Trophoblast cell (in vitro differentiated cells and primary cell): ENCODE measurements at regions not wholly inside any gene's neighbourhood (a gene's known extent, or its start where the extent isn't known, plus 50 kb on each side); places are given as distances from the start of the nearest gene placed in this dataset.

ENCODE experiments used
- DNase-seq, 2 donors: peaks; one replicate each; pipeline ENCODE4 v3.0.0-alpha.2; 2016
- H2AFZ ChIP-seq: 2 replicates; pipeline ENCODE4 v1.6.1; 2013; ENCODE audit warnings: low read length, moderate library complexity, mild to moderate bottlenecking; ENCODE audit not compliant: insufficient read depth, poor library complexity
- H2AK5ac ChIP-seq: 2 replicates; pipeline ENCODE4 v1.6.1; 2013; ENCODE audit warnings: mild to moderate bottlenecking, low read length
- H2BK120ac ChIP-seq: 2 replicates; pipeline ENCODE4 v1.6.1; 2013; ENCODE audit warnings: low read length, mild to moderate bottlenecking, moderate library complexity; ENCODE audit not compliant: insufficient read depth, poor library complexity
- H2BK12ac ChIP-seq: 2 replicates; pipeline ENCODE4 v1.6.1; 2013; ENCODE audit warnings: mild to moderate bottlenecking, low read length, moderate library complexity
- H2BK5ac ChIP-seq: 2 replicates; pipeline ENCODE4 v1.6.1; 2013; ENCODE audit warnings: low read length, low read depth, moderate library complexity, mild to moderate bottlenecking; ENCODE audit not compliant: poor library complexity
- H3K14ac ChIP-seq: 2 replicates; pipeline ENCODE4 v1.6.1; 2013; ENCODE audit warnings: mild to moderate bottlenecking, low read length
- H3K18ac ChIP-seq: 2 replicates; pipeline ENCODE4 v1.6.1; 2013; ENCODE audit warnings: mild to moderate bottlenecking, low read length
- H3K23ac ChIP-seq: 2 replicates; pipeline ENCODE4 v1.6.1; 2013; ENCODE audit warnings: low read length
- H3K27ac ChIP-seq: 2 replicates; pipeline ENCODE4 v1.5.1; 2013; ENCODE audit warnings: low read depth, mild to moderate bottlenecking, inconsistent platforms, low read length, moderate library complexity
- H3K27me3 ChIP-seq: 2 replicates; pipeline ENCODE4 v1.6.1; 2013; ENCODE audit warnings: inconsistent platforms, mild to moderate bottlenecking, low read length, moderate library complexity; ENCODE audit not compliant: insufficient read depth
- H3K36me3 ChIP-seq, 2 experiments: 1 replicate in 1 of 2; 2 replicates in 1 of 2; pipeline ENCODE4 v1.6.1; 2013; ENCODE audit warnings: low read length in 2 of 2, mild to moderate bottlenecking in 2 of 2, moderate library complexity in 1 of 2; ENCODE audit not compliant: insufficient read depth in 2 of 2, control insufficient read depth in 1 of 2
- H3K4ac ChIP-seq: 2 replicates; pipeline ENCODE4 v1.6.1; 2013; ENCODE audit warnings: low read depth, mild to moderate bottlenecking, low read length, moderate library complexity
- H3K4me1 ChIP-seq, 2 experiments: 1 replicate in 1 of 2; 2 replicates in 1 of 2; pipeline ENCODE4 v1.6.1; 2013; ENCODE audit warnings: low read length in 2 of 2, mild to moderate bottlenecking in 2 of 2, moderate library complexity in 1 of 2; ENCODE audit not compliant: insufficient read depth in 2 of 2, control insufficient read depth in 1 of 2
- H3K4me2 ChIP-seq: 2 replicates; pipeline ENCODE4 v1.6.1; 2013; ENCODE audit warnings: inconsistent platforms, mild to moderate bottlenecking, low read length, moderate library complexity
- H3K4me3 ChIP-seq: 2 replicates; pipeline ENCODE4 v1.5.1; 2013; ENCODE audit warnings: mild to moderate bottlenecking, low read depth, low read length, inconsistent platforms
- H3K79me1 ChIP-seq: one replicate; pipeline ENCODE4 v1.6.1; 2013; ENCODE audit warnings: low read length
- H3K79me2 ChIP-seq: 2 replicates; pipeline ENCODE4 v1.6.1; 2013; ENCODE audit warnings: low read length, mild to moderate bottlenecking; ENCODE audit not compliant: control insufficient read depth, insufficient read depth, poor library complexity
- H3K9ac ChIP-seq: 2 replicates; pipeline ENCODE4 v1.6.1; 2013; ENCODE audit warnings: mild to moderate bottlenecking, low read length
- H3K9me3 ChIP-seq: 2 replicates; pipeline ENCODE4 v1.6.1; 2013; ENCODE audit warnings: low read depth, mild to moderate bottlenecking, control low read depth, inconsistent platforms, low read length; ENCODE audit not compliant: insufficient read depth
- H4K12ac ChIP-seq: 2 replicates; pipeline ENCODE4 v1.6.1; 2013; ENCODE audit warnings: low read depth, mild to moderate bottlenecking, low read length, moderate library complexity
- H4K8ac ChIP-seq: 2 replicates; pipeline ENCODE4 v1.6.1; 2013; ENCODE audit warnings: low read depth, mild to moderate bottlenecking, low read length, moderate library complexity
- H4K91ac ChIP-seq: one replicate; pipeline ENCODE4 v1.6.1; 2013; ENCODE audit warnings: low read depth, mild to moderate bottlenecking, low read length, moderate library complexity
- WGBS: extraction: QIAGEN DNeasy Blood & Tissue Kit; methylation state at CpG from one replicate; pipeline ENCODE4 v1.1.7; 2013; ENCODE audit warnings: missing lambda C conversion rate; ENCODE audit not compliant: insufficient read length, insufficient coverage; ENCODE audit errors: extremely low coverage; 5-methylcytosine and 5-hydroxymethylcytosine counted together

DNA sequence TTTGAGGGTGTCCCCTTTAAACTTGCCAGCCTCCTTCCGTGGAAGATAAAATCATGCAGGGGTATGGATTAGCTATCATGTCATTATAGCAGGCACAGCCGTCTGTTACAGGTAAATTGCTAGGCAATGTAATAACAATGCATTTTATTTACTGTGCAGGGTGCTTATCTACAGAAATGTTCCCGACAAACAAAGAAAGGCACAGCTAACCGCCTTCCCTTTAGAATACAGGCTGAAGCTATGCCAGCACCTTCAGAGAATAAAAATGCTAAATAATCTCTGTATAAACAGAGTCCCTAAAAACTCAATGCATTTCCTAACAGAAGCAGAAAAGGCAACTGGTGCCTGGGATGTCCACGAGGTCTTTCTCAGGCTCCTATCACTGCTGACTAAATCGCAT lies 239.2 kb downstream of the SPTSSA start:
- Histone ChIP-seq H2BK12ac (peak overlapping the region; percentile 30), H3K14ac (peak overlapping the region; percentile 34), H2BK120ac (peak overlapping the region; percentile 58), H3K79me1 (peaks cover 20% of the 10 kb centered on the region), H3K4me2 (no peak overlapping the region), H2BK5ac (no peak overlapping the region), H2AFZ (no peak overlapping the region), H3K9ac (no peak overlapping the region), H3K4me1 (peaks cover 14 to 17% of the 10 kb centered on the region in 2 experiments), H3K9me3 (no peaks in the 10 kb centered on the region), H3K27me3 (no peaks in the 10 kb centered on the region), H3K18ac (no peak overlapping the region), H4K8ac (no peak overlapping the region), H3K4me3 (no peak overlapping the region), H3K27ac (peak overlapping the region; percentile 19), H4K91ac (peak overlapping the region; percentile 43), H3K23ac (no peak overlapping the region), H4K12ac (no peak overlapping the region), H2AK5ac (no peak overlapping the region), H3K79me2 (peaks cover 2% of the 10 kb centered on the region), H3K4ac (no peak overlapping the region), H3K36me3 (no peaks in the 10 kb centered on the region)
- DNase-seq: no peak
- WGBS: no CpG with 5 or more reads among the region's 6 CpGs

DNA sequence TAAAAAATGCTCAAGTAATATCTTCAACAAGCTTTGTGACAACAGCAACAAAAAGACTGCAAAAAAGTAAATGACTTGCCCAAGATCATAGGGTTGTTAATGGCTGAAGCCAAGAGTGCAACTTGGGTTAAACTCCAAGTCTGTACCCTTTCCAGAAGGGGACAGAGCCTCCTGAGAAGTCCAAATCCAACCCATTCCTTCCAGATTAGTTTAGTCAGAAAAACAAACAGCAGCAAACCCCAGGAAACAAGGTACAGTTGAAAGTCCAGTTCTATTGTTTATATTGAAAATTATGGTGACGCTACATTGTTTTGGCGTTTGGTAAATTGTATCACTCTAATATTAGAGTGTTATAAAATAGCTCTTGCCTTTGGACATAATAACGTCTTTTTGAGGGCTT lies 239.9 kb downstream of the SPTSSA start:
- H3K79me2 ChIP-seq: peaks cover 2% of the 10 kb centered on the region
- H2AK5ac ChIP-seq: no peak overlapping the region
- H3K27ac ChIP-seq: no peak overlapping the region
- H3K9me3 ChIP-seq: no peaks in the 10 kb centered on the region
- H3K4ac ChIP-seq: no peak overlapping the region
- H4K12ac ChIP-seq: no peak overlapping the region
- H3K18ac ChIP-seq: no peak overlapping the region
- H3K4me1 ChIP-seq: peaks cover 14 to 16% of the 10 kb centered on the region in 2 experiments
- H2BK5ac ChIP-seq: peak overlapping the region; percentile 49
- no peak overlapping the region for H3K23ac ChIP-seq
- peaks cover 19% of the 10 kb centered on the region for H3K79me1 ChIP-seq
- no peak overlapping the region for H4K8ac ChIP-seq
- no peak overlapping the region for H2BK12ac ChIP-seq
- H2BK120ac ChIP-seq: no peak overlapping the region
- H3K4me3 ChIP-seq: no peak overlapping the region
- H3K27me3 ChIP-seq: no peaks in the 10 kb centered on the region
- H3K9ac ChIP-seq: no peak overlapping the region
- no CpG with 5 or more reads among the region's 3 CpGs for WGBS
- H3K14ac ChIP-seq: no peak overlapping the region
- H3K4me2 ChIP-seq: no peak overlapping the region
- H3K36me3 ChIP-seq: no peaks in the 10 kb centered on the region
- no peak overlapping the region for H4K91ac ChIP-seq
- H2AFZ ChIP-seq: no peak overlapping the region
- DNase-seq: no peak

DNA sequence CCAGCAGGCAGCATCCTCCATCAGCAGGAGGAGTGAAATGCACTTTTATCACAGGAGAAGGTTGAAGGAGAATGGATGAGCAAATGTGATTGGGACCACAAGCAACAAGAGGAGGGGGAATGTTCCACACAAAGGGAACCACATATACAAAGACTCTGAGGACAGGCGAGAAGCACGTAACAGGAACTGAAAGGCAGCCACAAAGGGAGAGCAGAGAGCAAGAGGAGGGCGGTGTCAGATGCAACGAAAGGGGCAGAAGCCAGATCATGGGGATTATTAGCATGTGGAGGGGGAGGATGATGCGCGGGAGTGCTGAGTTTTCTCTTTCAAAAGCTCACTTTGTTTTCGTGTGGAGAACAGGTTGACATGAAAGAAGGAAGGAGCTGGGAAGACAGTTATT lies 241.1 kb downstream of the SPTSSA start:
- Histone ChIP-seq H3K9me3 (no peaks in the 10 kb centered on the region), H4K12ac (no peak overlapping the region), H3K79me1 (peaks cover 19% of the 10 kb centered on the region), H3K27me3 (no peaks in the 10 kb centered on the region), H3K23ac (no peak overlapping the region), H2AFZ (peak overlapping the region; percentile 54), H3K36me3 (no peaks in the 10 kb centered on the region), H3K4me3 (no peak overlapping the region), H3K9ac (no peak overlapping the region), H3K4me1 (peaks cover 14 to 16% of the 10 kb centered on the region in 2 experiments), H3K18ac (no peak overlapping the region), H4K8ac (peak overlapping the region; percentile 54), H3K79me2 (peaks cover 2% of the 10 kb centered on the region), H3K14ac (peak overlapping the region; percentile 64), H2AK5ac (peak overlapping the region; percentile 64), H3K4me2 (no peak overlapping the region), H3K27ac (no peak overlapping the region), H4K91ac (peak overlapping the region; percentile 64), H2BK5ac (peak overlapping the region; percentile 1), H3K4ac (no peak overlapping the region), H2BK120ac (peak overlapping the region; percentile 75), H2BK12ac (peak overlapping the region; percentile 75)
- WGBS: no CpG with 5 or more reads among the region's 7 CpGs
- peak in 1 of 2 donors; percentile 40 for DNase-seq

DNA sequence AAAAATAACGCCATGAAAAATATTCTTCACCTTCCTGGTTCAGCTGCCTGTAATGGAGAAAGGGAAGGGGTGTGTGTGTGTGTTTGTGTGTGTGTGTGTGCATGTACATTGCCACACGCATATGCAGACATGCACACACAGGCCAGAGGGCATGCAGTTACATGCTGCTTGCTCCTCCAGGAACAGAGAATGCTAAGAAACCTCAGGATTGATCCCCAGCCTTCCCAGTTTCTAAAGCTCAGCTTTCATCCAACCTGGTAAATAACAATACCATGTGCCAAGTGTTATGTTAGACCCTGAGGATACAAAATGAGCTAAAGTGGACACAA lies 241.7 kb downstream of the SPTSSA start:
- Histone ChIP-seq H2BK12ac (peak overlapping the region; percentile 61), H3K9me3 (no peaks in the 10 kb centered on the region), H3K79me2 (peaks cover 2% of the 10 kb centered on the region), H3K14ac (no peak overlapping the region), H2AK5ac (peak overlapping the region; percentile 38), H3K4me2 (no peak overlapping the region), H2BK5ac (peak overlapping the region; percentile 23), H3K4ac (no peak overlapping the region), H3K36me3 (no peaks in the 10 kb centered on the region), H4K91ac (peak overlapping the region; percentile 85), H2BK120ac (peak overlapping the region; percentile 88), H3K27ac (peak overlapping the region; percentile 10), H3K4me1 (peaks cover 14 to 16% of the 10 kb centered on the region in 2 experiments), H3K23ac (no peak overlapping the region), H3K18ac (no peak overlapping the region), H3K79me1 (peaks cover 19% of the 10 kb centered on the region), H4K8ac (peak overlapping the region; percentile 24), H3K9ac (no peak overlapping the region), H3K4me3 (no peak overlapping the region), H4K12ac (no peak overlapping the region), H3K27me3 (no peaks in the 10 kb centered on the region), H2AFZ (peak overlapping the region; percentile 43)
- DNase-seq: no peak
- WGBS: no CpG with 5 or more reads among the region's 2 CpGs
